ENCODE measurements at regions not wholly inside any gene's neighbourhood (a gene's known extent, or its start where the extent isn't known, plus 50 kb on each side); places are given as distances from the start of the nearest gene placed in this dataset.

- no peak for DNase-seq
These were observed 52.5 kb upstream of the C9orf72 start for GRCh38 chr9:27625751-27626150.

GRCh38 chr9:27626244-27627187 is 53.2 kb upstream of the C9orf72 start:
- no peak for DNase-seq

GRCh38 chr9:27627188-27627564 is 53.9 kb upstream of the C9orf72 start:
- DNase-seq = no peak

GRCh38 chr9:27628311-27628710 is 55.0 kb upstream of the C9orf72 start:
- DNase-seq = no peak

- DNase-seq = no peak
These were observed 56.1 kb upstream of the C9orf72 start for GRCh38 chr9:27629425-27629824.

GRCh38 chr9:27632254-27632653 is 59.0 kb upstream of the C9orf72 start:
- DNase-seq = no peak

- DNase-seq = no peak
These were observed 60.5 kb upstream of the C9orf72 start for GRCh38 chr9:27633764-27634163.

- peak; percentile 28 for DNase-seq
These were observed 61.6 kb upstream of the C9orf72 start for GRCh38 chr9:27634879-27635278.

- no peak for DNase-seq
These were observed 65.4 kb upstream of the C9orf72 start for GRCh38 chr9:27638716-27639115.

GRCh38 chr9:27645161-27645840 is 72.0 kb upstream of the C9orf72 start:
- no peak for DNase-seq

- DNase-seq = no peak
These were observed 80.0 kb upstream of the C9orf72 start for GRCh38 chr9:27653246-27653645.

GRCh38 chr9:27653957-27654356 is 80.7 kb upstream of the C9orf72 start:
- DNase-seq = no peak

GRCh38 chr9:27654629-27655285 is 81.5 kb upstream of the C9orf72 start:
- DNase-seq = no peak

- DNase-seq = no peak
These were observed 82.2 kb upstream of the C9orf72 start for GRCh38 chr9:27655441-27655840.

GRCh38 chr9:27659001-27659400 is 85.7 kb upstream of the C9orf72 start:
- no peak for DNase-seq

GRCh38 chr9:27659571-27659970 is 86.3 kb upstream of the C9orf72 start:
- no peak for DNase-seq

- DNase-seq = no peak
These were observed 86.9 kb upstream of the C9orf72 start for GRCh38 chr9:27660148-27660547.

GRCh38 chr9:27663526-27663925 is 90.2 kb upstream of the C9orf72 start:
- DNase-seq = no peak

- no peak for DNase-seq
These were observed 91.0 kb upstream of the C9orf72 start for GRCh38 chr9:27664121-27664779.

- no peak for DNase-seq
These were observed 91.9 kb upstream of the C9orf72 start for GRCh38 chr9:27665136-27665535.

- no peak for DNase-seq
These were observed 95.0 kb upstream of the C9orf72 start for GRCh38 chr9:27668280-27668679.

- DNase-seq = no peak
These were observed 98.4 kb upstream of the C9orf72 start for GRCh38 chr9:27671636-27672035.

GRCh38 chr9:27672718-27673117 is 99.4 kb upstream of the C9orf72 start:
- no peak for DNase-seq

Measured in CD4-positive, alpha-beta T cell treated with Interleukin-15 for 1 hour (primary cell).